Vagina (tissue), 2 donors: ENCODE measurements at regions not wholly inside any gene's neighbourhood (a gene's known extent, or its start where the extent isn't known, plus 50 kb on each side); places are given as distances from the start of the nearest gene placed in this dataset.
"Not testable (repeated sequence)": the region's sequence is repeated elsewhere in the genome, so short reads cannot be mapped to it uniquely, and the experiment has no call there.

Source experiments
- CTCF ChIP-seq, 3 experiments: fragments of 450-650 bp in 2 of 3; fragments of 200-600 bp in 1 of 3; sonication (generic) in 1 of 3; IDR thresholded peaks; one replicate each; pipeline ENCODE4 v1.5.1; 2017 to 2019; ENCODE audit warnings: antibody characterized with exemption in 3 of 3, mild to moderate bottlenecking in 2 of 3, moderate library complexity in 2 of 3
- POLR2A ChIP-seq, 2 donors: fragments of 450-650 bp; IDR thresholded peaks; one replicate each; pipeline ENCODE4 v1.6.1; 2017; ENCODE audit warnings: antibody characterized with exemption in 2 of 2, mild to moderate bottlenecking in 2 of 2, moderate library complexity in 2 of 2
- POLR2AphosphoS5 ChIP-seq, 2 donors: sonication (generic); formaldehyde crosslinking; IDR thresholded peaks; one replicate each; pipeline ENCODE4 v1.9.0; 2017; ENCODE audit warnings: antibody characterized with exemption in 2 of 2, mild to moderate bottlenecking in 2 of 2, low read depth in 1 of 2; ENCODE audit not compliant: insufficient read depth in 1 of 2

GRCh38 chr5:106430733-106431132 lies 1240.0 kb downstream of the EFNA5 start:
- TF ChIP-seq POLR2A (IDR thresholded peaks at IDR 0.05); POLR2AphosphoS5 (IDR thresholded peaks at IDR 0.05; ENCODE audit: insufficient read depth in 1 of 2, low read depth in 1 of 2); CTCF (IDR thresholded peaks at IDR 0.05): not testable (repeated sequence)
